ENCODE measurements at regions not wholly inside any gene's neighbourhood (a gene's known extent, or its start where the extent isn't known, plus 50 kb on each side); places are given as distances from the start of the nearest gene placed in this dataset.
"Not testable (repeated sequence)": the region's sequence is repeated elsewhere in the genome, so short reads cannot be mapped to it uniquely, and the experiment has no call there.

DNA sequence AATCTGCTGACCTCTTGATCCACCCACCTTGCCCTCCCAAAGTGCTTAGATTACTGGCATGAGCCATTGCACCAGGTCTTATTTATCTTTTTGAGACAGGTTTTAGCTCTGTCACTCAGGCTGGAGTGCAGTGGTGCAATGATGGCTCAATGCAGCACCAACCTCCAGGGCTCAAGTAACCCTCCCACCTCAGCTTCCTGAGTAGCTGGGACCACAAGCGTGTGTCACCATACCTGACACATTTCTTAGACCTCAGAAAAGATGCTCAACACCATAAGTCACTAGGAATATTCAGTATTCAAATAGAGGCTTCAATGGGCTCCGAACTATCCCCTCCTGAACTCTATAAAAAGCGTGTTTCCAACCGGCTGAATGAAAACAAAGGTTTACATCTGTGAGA, 268.6 kb upstream of the ZNF337 start:
- TF ChIP-seq, protein P1, sequence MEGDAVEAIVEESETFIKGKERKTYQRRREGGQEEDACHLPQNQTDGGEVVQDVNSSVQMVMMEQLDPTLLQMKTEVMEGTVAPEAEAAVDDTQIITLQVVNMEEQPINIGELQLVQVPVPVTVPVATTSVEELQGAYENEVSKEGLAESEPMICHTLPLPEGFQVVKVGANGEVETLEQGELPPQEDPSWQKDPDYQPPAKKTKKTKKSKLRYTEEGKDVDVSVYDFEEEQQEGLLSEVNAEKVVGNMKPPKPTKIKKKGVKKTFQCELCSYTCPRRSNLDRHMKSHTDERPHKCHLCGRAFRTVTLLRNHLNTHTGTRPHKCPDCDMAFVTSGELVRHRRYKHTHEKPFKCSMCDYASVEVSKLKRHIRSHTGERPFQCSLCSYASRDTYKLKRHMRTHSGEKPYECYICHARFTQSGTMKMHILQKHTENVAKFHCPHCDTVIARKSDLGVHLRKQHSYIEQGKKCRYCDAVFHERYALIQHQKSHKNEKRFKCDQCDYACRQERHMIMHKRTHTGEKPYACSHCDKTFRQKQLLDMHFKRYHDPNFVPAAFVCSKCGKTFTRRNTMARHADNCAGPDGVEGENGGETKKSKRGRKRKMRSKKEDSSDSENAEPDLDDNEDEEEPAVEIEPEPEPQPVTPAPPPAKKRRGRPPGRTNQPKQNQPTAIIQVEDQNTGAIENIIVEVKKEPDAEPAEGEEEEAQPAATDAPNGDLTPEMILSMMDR (IDR thresholded peaks at IDR 0.05), result not testable (repeated sequence)
- not testable (repeated sequence) for TF ChIP-seq POLR2A (IDR thresholded peaks at IDR 0.05)
